ENCODE measurements at regions not wholly inside any gene's neighbourhood (a gene's known extent, or its start where the extent isn't known, plus 50 kb on each side); places are given as distances from the start of the nearest gene placed in this dataset.

DNA sequence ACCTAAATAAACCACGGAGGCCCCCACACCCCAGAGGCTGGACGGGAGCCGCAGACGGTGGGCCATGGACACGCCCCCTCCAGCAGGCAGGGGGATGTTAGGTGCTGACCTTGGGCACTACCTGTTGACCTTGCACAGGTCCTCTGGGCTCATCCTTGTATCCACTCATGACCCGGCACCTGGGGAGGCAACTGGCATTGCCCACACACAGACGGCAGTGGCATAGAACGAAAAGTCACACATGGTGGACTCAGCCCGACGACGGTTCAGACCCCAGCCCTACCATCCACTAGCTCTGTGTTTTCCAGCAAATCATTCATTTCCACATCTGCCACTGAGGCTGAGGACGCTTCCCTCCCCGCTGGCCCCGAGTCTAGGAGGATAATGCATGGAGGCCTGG is 247.7 kb upstream of the PPP2R2D start:
- no peak for DNase-seq

GRCh38 chr10:131653554-131654470 is 247.0 kb upstream of the PPP2R2D start:
- no peak for DNase-seq

DNA sequence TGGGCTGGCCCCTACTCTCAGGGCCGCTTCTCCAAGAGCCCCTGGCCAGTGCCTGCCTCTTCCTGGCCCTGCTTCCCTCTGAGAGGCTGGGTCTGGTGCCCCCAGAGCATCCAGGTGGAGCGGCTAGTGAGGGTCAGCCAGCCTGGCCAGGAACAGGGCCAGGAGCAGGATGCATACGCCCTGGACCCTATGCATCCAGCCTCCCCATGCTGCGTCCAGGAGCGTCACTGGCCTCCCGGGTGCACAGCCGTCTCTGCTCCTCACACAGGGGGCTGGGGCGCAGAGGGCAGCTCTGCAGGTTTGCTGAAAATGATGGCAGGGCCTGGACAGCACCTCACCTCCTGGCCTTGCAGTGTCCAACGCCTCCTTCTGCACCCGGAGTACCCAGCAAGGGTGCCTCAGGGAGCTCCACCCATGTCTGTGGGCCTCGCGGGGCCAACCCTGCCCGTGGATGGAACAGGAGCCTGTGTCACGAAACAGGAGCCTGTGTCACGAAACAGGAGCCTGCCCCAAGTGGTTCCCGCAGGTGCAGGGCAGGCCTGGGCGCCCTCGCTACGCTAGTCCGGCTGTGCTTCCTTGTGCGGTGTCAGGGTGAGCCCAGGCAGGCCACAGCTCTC is 246.2 kb upstream of the PPP2R2D start:
- DNase-seq, result no peak

GRCh38 chr10:131655101-131655849 is 245.5 kb upstream of the PPP2R2D start:
- DNase-seq, result no peak

GRCh38 chr10:131656009-131656408 is 244.8 kb upstream of the PPP2R2D start:
- DNase-seq, result no peak

DNA sequence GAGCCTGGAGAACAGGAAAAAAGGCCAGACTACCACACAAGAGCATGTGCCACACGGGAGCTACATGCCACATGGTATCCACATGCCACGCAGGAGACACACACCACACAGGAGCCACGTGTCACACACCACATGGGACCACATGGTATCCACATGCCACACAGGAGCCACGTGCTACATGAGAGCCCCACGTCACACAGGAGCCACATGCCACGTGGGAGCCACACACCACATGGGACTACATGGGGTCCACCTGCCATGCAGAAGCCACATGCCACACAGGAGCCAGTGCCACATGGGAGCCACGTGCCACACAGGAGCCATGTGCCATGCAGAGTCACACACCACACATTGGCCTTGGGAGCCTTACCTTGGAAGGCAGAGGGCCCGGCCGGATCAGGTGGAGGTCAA is 244.4 kb upstream of the PPP2R2D start:
- DNase-seq, result no peak

- no peak for DNase-seq
Measured at GRCh38 chr10:131657318-131657984, 243.4 kb upstream of the PPP2R2D start.

DNA sequence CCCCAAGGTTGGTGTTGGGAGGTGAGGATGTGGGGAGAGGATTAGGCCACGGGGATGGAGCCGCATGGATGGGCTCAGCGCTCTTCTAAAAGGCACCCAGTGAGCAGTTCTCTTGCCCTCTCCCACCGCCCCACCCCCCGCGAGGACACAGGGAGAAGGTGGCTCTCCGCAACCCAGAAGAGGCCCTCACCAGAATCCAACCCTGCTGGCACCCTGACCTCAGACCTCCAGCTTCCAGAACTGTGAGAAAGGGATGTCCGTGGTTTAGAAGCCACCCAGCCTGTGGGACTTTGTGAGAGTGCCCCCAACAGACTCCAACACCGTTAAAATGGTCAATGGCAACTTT is 242.8 kb upstream of the PPP2R2D start:
- DNase-seq, result no peak

DNA sequence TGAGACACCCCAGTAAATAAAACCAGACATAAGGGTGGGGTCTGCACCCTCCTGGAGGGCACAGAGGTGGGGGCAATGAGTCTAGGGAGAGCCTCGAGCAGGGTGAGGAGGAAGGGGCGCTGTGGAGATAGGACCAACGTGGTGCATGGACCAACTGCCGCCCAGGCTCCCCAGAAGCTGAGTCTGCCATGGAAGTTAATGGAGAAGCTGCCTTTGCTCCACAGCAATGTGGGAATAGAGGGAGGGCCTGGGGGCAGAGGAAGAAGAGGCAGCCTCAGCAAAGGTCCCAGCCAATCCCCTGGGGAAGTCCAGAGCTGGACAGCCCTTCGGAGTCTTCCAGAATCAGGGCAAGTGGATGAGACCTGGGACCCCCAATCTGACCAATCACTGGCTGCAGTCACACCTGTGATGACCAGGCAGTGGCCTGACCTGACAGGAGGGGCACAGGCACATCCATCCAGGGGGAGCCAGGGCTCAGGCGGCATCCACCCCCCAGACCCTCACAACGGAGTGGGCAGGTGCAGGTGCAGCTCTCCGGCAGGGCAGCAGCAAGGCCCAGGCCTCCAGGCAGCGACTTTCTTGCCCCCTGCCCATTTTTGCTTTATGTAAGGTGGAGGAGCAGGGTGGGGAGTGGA is 242.2 kb upstream of the PPP2R2D start:
- no peak for DNase-seq

- DNase-seq, result no peak
Measured at GRCh38 chr10:131660427-131660826, 240.4 kb upstream of the PPP2R2D start.

DNA sequence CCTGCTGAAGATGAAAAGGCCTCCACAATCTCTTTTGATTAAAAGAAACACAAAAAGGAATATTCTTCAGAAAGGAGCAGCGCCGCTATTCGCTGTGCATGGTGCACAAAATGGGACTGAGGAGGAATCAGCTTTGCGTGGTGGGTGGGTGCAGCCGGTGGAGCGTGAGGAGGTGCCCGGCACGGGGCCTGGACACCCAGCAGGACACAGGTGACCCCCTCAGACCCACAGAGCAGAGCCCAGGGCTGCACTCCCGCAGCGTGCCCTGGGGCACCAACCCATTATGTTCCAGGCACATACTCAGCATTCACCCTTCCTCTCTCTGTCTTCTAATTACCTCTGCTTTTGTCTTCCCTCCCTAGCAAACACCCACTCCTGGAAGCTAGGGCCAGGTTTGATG is 238.0 kb upstream of the PPP2R2D start:
- no peak for DNase-seq

GRCh38 chr10:131663351-131663750 is 237.5 kb upstream of the PPP2R2D start:
- no peak for DNase-seq

DNA sequence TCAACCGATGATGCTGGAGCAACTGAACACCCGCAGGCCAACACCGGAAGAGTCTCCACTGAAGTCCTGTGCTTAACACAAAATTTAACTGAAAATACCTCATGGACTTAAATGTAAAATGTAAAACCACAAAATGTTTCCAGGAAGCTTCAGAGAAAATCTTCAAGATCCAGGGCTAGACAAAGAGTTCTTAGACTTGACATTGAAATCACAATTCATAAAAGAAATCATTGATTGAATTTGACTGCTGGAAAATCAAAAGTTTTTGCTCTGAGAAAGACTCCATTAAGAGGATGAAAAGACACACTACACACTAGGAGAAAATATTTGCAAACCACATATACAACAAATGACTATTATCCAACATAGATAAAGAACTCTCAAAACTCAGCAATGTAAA is 234.7 kb upstream of the PPP2R2D start:
- DNase-seq, result no peak

GRCh38 chr10:131667047-131667446 is 233.8 kb upstream of the PPP2R2D start:
- DNase-seq, result no peak

DNA sequence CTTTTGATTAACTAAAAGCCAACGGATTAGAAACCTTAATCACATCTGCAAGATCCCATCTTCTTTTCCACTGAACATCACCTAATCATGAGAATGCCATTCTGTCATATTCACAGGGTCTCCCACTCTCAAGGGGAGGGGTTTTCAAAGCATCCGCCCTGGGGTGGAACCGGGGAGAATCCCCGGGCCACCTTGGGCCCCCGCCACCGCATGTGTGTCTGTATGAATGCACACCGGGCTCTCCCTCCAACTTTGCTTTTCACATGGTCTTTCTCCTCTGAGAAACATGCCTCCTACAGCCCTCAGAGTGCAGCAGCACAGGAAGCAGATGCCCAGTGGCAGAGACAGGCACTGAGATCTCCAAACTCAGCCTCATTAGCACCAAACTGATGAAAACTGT is 233.2 kb upstream of the PPP2R2D start:
- no peak for DNase-seq

GRCh38 chr10:131668903-131669302 is 231.9 kb upstream of the PPP2R2D start:
- DNase-seq, result no peak

- no peak for DNase-seq
Measured at GRCh38 chr10:131669838-131670237, 231.0 kb upstream of the PPP2R2D start.

DNA sequence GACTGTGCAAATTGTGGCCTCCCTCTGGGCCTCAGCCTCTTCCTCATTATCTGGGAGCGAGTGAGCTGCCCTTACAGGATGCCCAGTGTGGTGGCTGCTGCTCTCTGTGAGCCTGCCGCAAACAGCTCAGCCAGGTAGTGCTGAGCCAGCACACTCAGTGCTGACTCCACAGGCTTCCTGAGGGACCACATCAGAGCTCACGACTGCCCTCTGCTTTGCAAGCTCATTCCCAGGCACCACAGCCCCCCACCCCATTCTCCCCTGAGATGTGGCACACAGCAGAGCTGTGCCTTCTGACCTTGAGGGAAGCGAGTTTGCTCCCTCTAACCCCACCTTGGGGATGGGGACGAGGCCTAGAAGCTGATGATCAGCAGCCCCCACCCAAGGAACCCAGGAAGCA is 230.5 kb upstream of the PPP2R2D start:
- DNase-seq, result no peak

DNA sequence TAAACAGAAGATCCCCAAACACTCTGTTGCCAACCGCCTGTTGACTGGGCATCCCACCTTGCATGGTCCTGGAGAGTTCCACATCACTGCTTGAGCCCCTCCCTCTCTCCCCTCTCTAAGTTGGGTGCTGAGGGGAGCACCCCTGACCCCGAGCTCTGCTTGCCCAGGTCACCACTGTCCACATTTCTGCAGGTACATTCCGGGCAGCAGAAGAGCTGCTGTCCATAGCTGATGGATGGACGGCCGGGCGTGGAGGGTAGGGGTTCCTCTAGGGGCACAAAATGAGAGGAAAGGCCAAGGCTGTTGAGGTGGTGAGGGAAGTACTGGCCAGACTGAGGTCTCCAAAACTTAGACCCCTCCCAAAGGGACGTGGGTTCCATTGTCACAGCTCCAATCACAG is 227.4 kb upstream of the PPP2R2D start:
- DNase-seq, result no peak

DNA sequence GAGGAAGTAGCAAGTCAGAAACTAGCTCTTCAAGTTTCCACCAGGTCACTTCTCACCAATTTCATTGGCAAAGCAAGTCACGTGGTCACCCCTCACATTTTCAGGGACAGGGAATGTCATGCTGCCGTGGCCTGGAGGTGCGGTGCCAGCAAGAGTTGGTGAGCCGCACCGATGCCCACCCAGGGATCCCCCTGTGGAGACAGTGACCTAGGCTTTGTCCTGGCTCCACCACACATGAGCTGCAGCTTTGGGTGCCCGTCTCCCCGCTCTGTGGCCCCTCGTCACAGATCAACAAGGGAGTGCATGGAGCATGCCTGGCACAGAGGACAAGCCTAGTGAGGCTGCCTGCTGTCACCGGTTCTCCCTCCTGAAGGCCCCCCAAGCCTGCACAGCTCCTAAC is 226.7 kb upstream of the PPP2R2D start:
- no peak for DNase-seq

GRCh38 chr10:131675104-131675503 is 225.7 kb upstream of the PPP2R2D start:
- no peak for DNase-seq

DNA sequence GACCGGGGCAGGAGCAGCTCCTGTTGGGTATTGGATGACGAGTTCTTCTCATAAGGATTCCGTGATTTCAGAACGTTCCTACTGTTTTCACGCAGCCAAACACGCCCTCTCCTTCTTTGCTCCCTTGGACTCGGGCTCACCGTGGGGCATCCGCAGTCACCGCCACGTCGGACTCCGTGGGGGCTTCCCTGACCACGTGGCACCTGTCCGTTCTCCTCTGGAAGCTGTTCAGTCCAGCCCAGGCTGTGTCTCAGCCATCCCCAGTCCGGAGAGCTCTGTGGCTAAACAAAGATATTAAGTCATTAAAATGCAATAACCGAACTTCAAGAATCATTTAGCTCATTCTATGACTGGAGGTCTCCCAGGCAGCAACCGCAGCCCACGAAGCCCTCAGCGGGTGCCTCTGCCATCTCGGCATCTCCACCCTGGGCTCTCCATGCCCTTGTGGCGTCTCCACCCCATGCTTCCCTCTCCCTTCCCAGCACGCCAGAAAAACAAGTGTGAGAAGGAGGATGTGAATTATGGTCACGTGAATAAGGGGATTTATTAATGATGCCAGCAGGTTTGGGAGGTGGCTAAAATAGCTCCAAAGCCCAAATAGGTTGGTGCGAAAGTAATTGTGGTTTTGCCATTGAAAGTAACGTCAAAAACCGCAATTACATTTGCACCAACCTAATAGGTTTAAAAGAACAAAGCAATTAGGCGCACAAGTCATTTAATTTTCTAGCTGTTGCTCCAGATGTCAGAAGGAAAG is 224.6 kb upstream of the PPP2R2D start:
- DNase-seq, result no peak

Data from stimulated activated CD8-positive, alpha-beta memory T cell treated with anti-CD3 and anti-CD28 coated beads, Interleukin-4, amount 100 ng/mL, for 48 hours (primary cell).